Neural progenitor cell (in vitro differentiated cells): ENCODE measurements at regions not wholly inside any gene's neighbourhood (a gene's known extent, or its start where the extent isn't known, plus 50 kb on each side); places are given as distances from the start of the nearest gene placed in this dataset.

Experiments used
- DNase-seq: peaks from one replicate; pipeline ENCODE4 v3.0.0-alpha.2; 2016; ENCODE audit warnings: low spot score
- H2AFZ ChIP-seq: fragments of 200-600 bp; sonication (generic); replicated peaks from 2 replicates; pipeline ENCODE4 v1.6.1; 2016; ENCODE audit warnings: antibody characterized with exemption
- H3F3A ChIP-seq: fragments of 200-600 bp; sonication (generic); 2 replicates; pipeline ENCODE4 v1.6.1; 2016; ENCODE audit warnings: antibody characterized with exemption, low read depth
- H3K27ac ChIP-seq: fragments of 200-600 bp; sonication (generic); 2 replicates; pipeline ENCODE4 v1.5.1; 2016; ENCODE audit warnings: mild to moderate bottlenecking
- H3K27me3 ChIP-seq: fragments of 200-600 bp; sonication (generic); 2 replicates; pipeline ENCODE4 v1.6.1; 2016; ENCODE audit warnings: mild to moderate bottlenecking, moderate library complexity
- H3K36me3 ChIP-seq: fragments of 200-600 bp; sonication (generic); 2 replicates; pipeline ENCODE4 v1.5.1; 2016
- H3K4me1 ChIP-seq: fragments of 200-600 bp; sonication (generic); 2 replicates; pipeline ENCODE4 v1.6.1; 2016; ENCODE audit warnings: mixed run types
- H3K4me2 ChIP-seq: fragments of 200-600 bp; sonication (generic); 2 replicates; pipeline ENCODE4 v1.6.1; 2016
- H3K4me3 ChIP-seq: fragments of 200-600 bp; sonication (generic); 2 replicates; pipeline ENCODE4 v1.5.1; 2016
- H3K79me2 ChIP-seq: fragments of 200-600 bp; sonication (generic); 2 replicates; pipeline ENCODE4 v1.6.1; 2016; ENCODE audit warnings: low read depth
- H3K9ac ChIP-seq: fragments of 200-600 bp; sonication (generic); 2 replicates; pipeline ENCODE4 v1.6.1; 2016
- H3K9me3 ChIP-seq: fragments of 200-600 bp; sonication (generic); 2 replicates; pipeline ENCODE4 v1.5.1; 2016; ENCODE audit warnings: low read depth
- H4K20me1 ChIP-seq: fragments of 200-600 bp; sonication (generic); 2 replicates; pipeline ENCODE4 v1.6.1; 2016; ENCODE audit warnings: low read depth
- H3K27ac Mint-ChIP-seq: 3 replicates; pipeline ENCODE4 v1.8.0; 2021; ENCODE audit warnings: mixed read lengths
- H3K27me3 Mint-ChIP-seq: 2 replicates; pipeline ENCODE4 v1.8.0; 2022; ENCODE audit warnings: low read depth, mild to moderate bottlenecking, inconsistent platforms, moderate library complexity, mixed read lengths; ENCODE audit not compliant: insufficient read depth
- H3K36me3 Mint-ChIP-seq: 3 replicates; pipeline ENCODE4 v1.8.0; 2021; ENCODE audit warnings: mixed read lengths
- H3K4me1 Mint-ChIP-seq: 3 replicates; pipeline ENCODE4 v1.8.0; 2021; ENCODE audit warnings: mixed read lengths
- H3K4me3 Mint-ChIP-seq: 3 replicates; pipeline ENCODE4 v1.8.0; 2021; ENCODE audit warnings: mild to moderate bottlenecking, moderate library complexity, mixed read lengths
- H3K9me3 Mint-ChIP-seq: 3 replicates; pipeline ENCODE4 v1.8.0; 2020; ENCODE audit warnings: mixed read lengths
- EZH2 ChIP-seq: fragments of 200-600 bp; sonication (generic); IDR thresholded peaks from 2 replicates; pipeline ENCODE4 v1.6.1; 2017; ENCODE audit warnings: antibody characterized with exemption, mild to moderate bottlenecking, moderate library complexity
- EZH2phosphoT487 ChIP-seq: fragments of 200-600 bp; sonication (generic); IDR thresholded peaks from 2 replicates; pipeline ENCODE4 v1.6.1; 2017; ENCODE audit warnings: antibody characterized with exemption
- TF ChIP-seq, protein P1 (sequence below): fragments of 200-600 bp; sonication (generic); IDR thresholded peaks from 2 replicates; pipeline ENCODE4 v1.5.1; 2017; ENCODE audit warnings: antibody characterized with exemption, mild to moderate bottlenecking

DNA sequence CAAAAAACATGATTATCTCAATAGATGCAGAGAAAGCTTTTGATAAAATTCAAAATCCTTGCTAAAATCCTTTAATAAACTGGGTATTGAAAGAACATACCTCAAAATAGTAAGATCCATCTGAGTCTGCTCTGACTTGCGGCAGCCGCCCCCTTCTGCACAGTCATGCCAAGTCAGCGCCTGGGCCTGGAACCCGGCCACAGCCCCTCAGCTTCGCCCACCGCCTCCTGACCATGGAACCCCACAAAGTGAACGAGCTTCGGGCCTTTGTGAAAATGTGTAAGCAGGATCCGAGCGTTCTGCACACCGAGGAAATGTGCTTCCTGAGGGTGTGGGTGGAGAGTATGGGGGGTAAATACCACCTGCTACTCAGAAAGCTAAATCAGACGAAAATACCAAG lies 270.9 kb upstream of the TFPI start:
- Histone ChIP-seq H3K27me3 (no peaks in the 10 kb centered on the region), H3K9ac (no peak overlapping the region), H3K79me2 (no peaks in the 10 kb centered on the region), H3K9me3 (peaks cover 9% of the 10 kb centered on the region), H3K4me1 (no peaks in the 10 kb centered on the region), H3F3A (no peaks in the 10 kb centered on the region), H3K36me3 (no peaks in the 10 kb centered on the region), H3K4me3 (no peak overlapping the region), H4K20me1 (no peaks in the 10 kb centered on the region), H3K4me2 (no peak overlapping the region), H3K27ac (no peak overlapping the region), H2AFZ (no peak overlapping the region)
- no peaks in the 10 kb centered on the region for H3K27me3 Mint-ChIP-seq
- no peak overlapping the region for H3K27ac Mint-ChIP-seq
- no peak overlapping the region for H3K4me3 Mint-ChIP-seq
- H3K36me3 Mint-ChIP-seq = peaks cover 2% of the 10 kb centered on the region
- no peaks in the 10 kb centered on the region for H3K4me1 Mint-ChIP-seq
- no peak for DNase-seq
- H3K9me3 Mint-ChIP-seq = peaks cover 5% of the 10 kb centered on the region
- TF ChIP-seq EZH2phosphoT487 (no peak), EZH2 (no peak)
- TF ChIP-seq, protein P1, sequence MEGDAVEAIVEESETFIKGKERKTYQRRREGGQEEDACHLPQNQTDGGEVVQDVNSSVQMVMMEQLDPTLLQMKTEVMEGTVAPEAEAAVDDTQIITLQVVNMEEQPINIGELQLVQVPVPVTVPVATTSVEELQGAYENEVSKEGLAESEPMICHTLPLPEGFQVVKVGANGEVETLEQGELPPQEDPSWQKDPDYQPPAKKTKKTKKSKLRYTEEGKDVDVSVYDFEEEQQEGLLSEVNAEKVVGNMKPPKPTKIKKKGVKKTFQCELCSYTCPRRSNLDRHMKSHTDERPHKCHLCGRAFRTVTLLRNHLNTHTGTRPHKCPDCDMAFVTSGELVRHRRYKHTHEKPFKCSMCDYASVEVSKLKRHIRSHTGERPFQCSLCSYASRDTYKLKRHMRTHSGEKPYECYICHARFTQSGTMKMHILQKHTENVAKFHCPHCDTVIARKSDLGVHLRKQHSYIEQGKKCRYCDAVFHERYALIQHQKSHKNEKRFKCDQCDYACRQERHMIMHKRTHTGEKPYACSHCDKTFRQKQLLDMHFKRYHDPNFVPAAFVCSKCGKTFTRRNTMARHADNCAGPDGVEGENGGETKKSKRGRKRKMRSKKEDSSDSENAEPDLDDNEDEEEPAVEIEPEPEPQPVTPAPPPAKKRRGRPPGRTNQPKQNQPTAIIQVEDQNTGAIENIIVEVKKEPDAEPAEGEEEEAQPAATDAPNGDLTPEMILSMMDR = no peak

DNA sequence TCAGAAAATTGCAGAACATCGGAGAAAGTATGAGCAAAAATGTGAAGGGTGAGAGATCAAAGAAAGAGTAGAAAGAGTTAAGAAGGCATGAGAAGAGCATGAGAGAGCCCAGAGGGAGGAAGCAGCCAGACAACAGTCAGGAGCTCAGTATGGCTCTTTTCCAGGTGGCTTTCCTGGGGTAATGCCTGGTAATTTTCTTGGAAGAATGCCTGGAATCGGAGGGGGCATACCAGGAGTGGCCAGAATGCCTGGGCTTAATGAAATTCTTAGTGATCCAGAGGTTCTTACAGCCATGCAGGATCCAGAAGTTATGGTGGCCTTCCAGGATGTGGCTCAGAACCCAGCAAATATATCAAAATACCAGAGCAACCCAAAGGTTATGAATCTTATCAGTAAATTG lies 271.8 kb upstream of the TFPI start:
- Mint-ChIP-seq H3K9me3 (peaks cover 5% of the 10 kb centered on the region), H3K4me3 (no peak overlapping the region), H3K27ac (no peak overlapping the region), H3K36me3 (peaks cover 2% of the 10 kb centered on the region), H3K27me3 (no peaks in the 10 kb centered on the region), H3K4me1 (no peaks in the 10 kb centered on the region)
- H3K4me1 ChIP-seq = no peaks in the 10 kb centered on the region
- H4K20me1 ChIP-seq = no peaks in the 10 kb centered on the region
- TF ChIP-seq EZH2phosphoT487 = no peak
- no peak for TF ChIP-seq EZH2
- DNase-seq = no peak
- no peaks in the 10 kb centered on the region for H3K79me2 ChIP-seq
- no peaks in the 10 kb centered on the region for H3K36me3 ChIP-seq
- H3K27me3 ChIP-seq = no peaks in the 10 kb centered on the region
- no peaks in the 10 kb centered on the region for H3F3A ChIP-seq
- peaks cover 9% of the 10 kb centered on the region for H3K9me3 ChIP-seq
- H3K4me3 ChIP-seq = no peak overlapping the region
- no peak overlapping the region for H2AFZ ChIP-seq
- no peak overlapping the region for H3K27ac ChIP-seq
- H3K9ac ChIP-seq = no peak overlapping the region
- H3K4me2 ChIP-seq = no peak overlapping the region

DNA sequence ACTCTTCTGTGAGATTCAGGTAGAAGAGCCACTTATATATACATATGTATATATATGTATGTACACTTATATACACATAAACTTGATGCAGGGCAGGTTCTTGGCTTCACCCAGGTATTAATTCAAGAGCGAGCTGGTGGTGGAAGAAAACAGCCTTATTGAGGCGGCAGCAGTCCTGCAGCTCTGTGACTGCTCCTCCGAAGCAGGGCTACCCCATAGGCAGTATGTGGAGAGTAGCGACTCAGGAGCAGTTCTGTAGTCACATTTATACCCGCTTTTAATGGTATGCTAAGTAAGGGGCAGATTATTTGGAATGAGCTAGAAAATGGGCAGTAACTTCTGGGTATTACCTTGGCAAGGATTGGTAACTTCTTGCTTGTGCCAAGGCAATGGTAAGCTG lies 280.6 kb upstream of the TFPI start:
- Histone ChIP-seq H3K27me3 (no peaks in the 10 kb centered on the region), H3K9me3 (no peaks in the 10 kb centered on the region), H3K36me3 (no peaks in the 10 kb centered on the region), H3K27ac (no peak overlapping the region), H3K4me2 (no peak overlapping the region), H2AFZ (no peak overlapping the region), H3K4me1 (no peaks in the 10 kb centered on the region), H3K9ac (no peak overlapping the region), H3K4me3 (no peak overlapping the region), H4K20me1 (no peaks in the 10 kb centered on the region), H3F3A (no peaks in the 10 kb centered on the region), H3K79me2 (no peaks in the 10 kb centered on the region)
- Mint-ChIP-seq H3K27ac (no peak overlapping the region), H3K4me1 (no peaks in the 10 kb centered on the region), H3K9me3 (no peaks in the 10 kb centered on the region), H3K4me3 (no peak overlapping the region), H3K27me3 (no peaks in the 10 kb centered on the region), H3K36me3 (no peaks in the 10 kb centered on the region)
- no peak for DNase-seq
- TF ChIP-seq EZH2phosphoT487 (no peak), EZH2 (no peak)
- TF ChIP-seq, protein P1 = no peak

DNA sequence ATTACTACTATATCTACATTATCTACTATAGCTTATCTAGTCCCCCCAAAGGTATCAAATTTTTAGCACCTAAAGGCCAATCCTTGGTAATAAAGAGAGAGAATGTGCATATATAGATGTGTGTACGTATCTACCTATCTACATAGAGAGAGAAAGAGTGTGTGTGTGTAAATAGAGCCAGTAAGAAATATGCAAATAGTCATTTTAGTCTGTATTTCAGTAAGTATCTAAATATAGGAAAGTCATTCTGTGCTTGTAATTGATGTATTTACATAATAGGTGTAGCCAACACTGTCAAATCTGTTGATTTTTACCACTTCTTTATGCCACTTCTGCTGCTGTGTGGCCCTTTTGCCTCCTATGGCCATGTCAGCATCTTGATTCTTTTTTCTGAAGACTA lies 284.5 kb upstream of the TFPI start:
- Histone ChIP-seq H3K79me2 (no peaks in the 10 kb centered on the region), H3K9ac (no peak overlapping the region), H3K36me3 (no peaks in the 10 kb centered on the region), H3K9me3 (no peaks in the 10 kb centered on the region), H4K20me1 (no peaks in the 10 kb centered on the region), H3F3A (no peaks in the 10 kb centered on the region), H2AFZ (no peak overlapping the region), H3K27ac (no peak overlapping the region), H3K4me1 (no peaks in the 10 kb centered on the region), H3K4me2 (no peak overlapping the region), H3K4me3 (no peak overlapping the region), H3K27me3 (no peaks in the 10 kb centered on the region)
- Mint-ChIP-seq H3K36me3 (no peaks in the 10 kb centered on the region), H3K9me3 (no peaks in the 10 kb centered on the region), H3K27ac (no peak overlapping the region), H3K4me3 (no peak overlapping the region), H3K27me3 (no peaks in the 10 kb centered on the region), H3K4me1 (no peaks in the 10 kb centered on the region)
- TF ChIP-seq EZH2phosphoT487 (no peak), EZH2 (no peak)
- TF ChIP-seq, protein P1 = no peak
- DNase-seq = no peak
